Panc1 (cell line): ENCODE measurements at regions not wholly inside any gene's neighbourhood (a gene's known extent, or its start where the extent isn't known, plus 50 kb on each side); places are given as distances from the start of the nearest gene placed in this dataset.

Source experiments
- ATAC-seq: fragments of 200-7000 bp; cut with Tn5 transposase; 2 replicates; pipeline ENCODE4 v1.9.1; 2020; ENCODE audit warnings: mild to moderate bottlenecking, moderate library complexity
- BruUV-seq: library from RNA; stranded (reverse); fragments of 400-500 nt; replicated peaks from 2 replicates; lab custom pipeline; 2021; lab: Mats Ljungman, UMichigan
- CTCF ChIA-PET: fragments of 300-600 bp; sonication (Branson Sonifier 250); formaldehyde crosslinking; loops from one replicate; lab custom pipeline; 2022; ENCODE audit warnings: antibody characterized with exemption; lab: Charles Lee
- POLR2A ChIA-PET: fragments of 300-600 bp; sonication (Branson Sonifier 250); formaldehyde crosslinking; loops from one replicate; lab custom pipeline; 2022; ENCODE audit warnings: antibody characterized with exemption; lab: Charles Lee
- DNase-seq: peaks from one replicate; pipeline ENCODE4 v3.0.0-alpha.2; 2010; ENCODE audit warnings: low read depth, low spot score
- H3K27ac ChIP-seq: 2 replicates; pipeline ENCODE4 v1.5.1; 2011; ENCODE audit warnings: mild to moderate bottlenecking, low read length, inconsistent platforms
- H3K27me3 ChIP-seq: fragments of 200-500 bp; sonication (Bioruptor generic); 2 replicates; pipeline ENCODE4 v1.6.0; 2014; ENCODE audit warnings: low read length, inconsistent platforms; ENCODE audit not compliant: control insufficient read depth, insufficient read depth
- H3K36me3 ChIP-seq: fragments of 200-500 bp; sonication (Bioruptor generic); 2 replicates; pipeline ENCODE4 v1.5.1; 2014; ENCODE audit warnings: inconsistent platforms, mild to moderate bottlenecking, low read length, moderate library complexity; ENCODE audit not compliant: control insufficient read depth, insufficient read depth
- H3K4me1 ChIP-seq: 2 replicates; pipeline ENCODE4 v1.5.1; 2011; ENCODE audit warnings: inconsistent platforms, mild to moderate bottlenecking, low read length, moderate library complexity; ENCODE audit not compliant: control insufficient read depth, insufficient read depth
- H3K4me3 ChIP-seq, 2 experiments: 2 replicates each; pipeline ENCODE4 v1.5.1; 2011 to 2012; ENCODE audit warnings: low read depth in 2 of 2, low read length in 2 of 2, mild to moderate bottlenecking in 2 of 2, inconsistent platforms in 1 of 2, moderate library complexity in 1 of 2
- H3K9me3 ChIP-seq: fragments of 200-500 bp; sonication (Bioruptor generic); 2 replicates; pipeline ENCODE4 v1.5.1; 2014; ENCODE audit warnings: low read depth, mild to moderate bottlenecking, inconsistent platforms, low read length, moderate library complexity; ENCODE audit not compliant: control insufficient read depth, insufficient read depth
- CTCF ChIP-seq: fragments of 450-650 bp; IDR thresholded peaks from 2 replicates; pipeline ENCODE4 v1.5.1; 2017; ENCODE audit warnings: mild to moderate bottlenecking
- POLR2AphosphoS5 ChIP-seq: IDR thresholded peaks from 2 replicates; pipeline ENCODE4 v1.6.1; 2012; ENCODE audit warnings: mild to moderate bottlenecking, low read depth, low read length, moderate library complexity
- REST ChIP-seq, 2 experiments: IDR thresholded peaks; 2 replicates each; pipeline ENCODE4 v1.6.1; 2011 to 2012; ENCODE audit warnings: low read depth in 2 of 2, control low read depth in 1 of 2, low read length in 1 of 2, mild to moderate bottlenecking in 1 of 2, moderate library complexity in 1 of 2; ENCODE audit not compliant: insufficient read depth in 1 of 2
- SIN3A ChIP-seq: IDR thresholded peaks from 2 replicates; pipeline ENCODE4 v1.6.1; 2012; ENCODE audit warnings: low read depth, mild to moderate bottlenecking, low read length, moderate library complexity, borderline replicate concordance; ENCODE audit not compliant: insufficient read depth
- TCF7L2 ChIP-seq: IDR thresholded peaks from 2 replicates; pipeline ENCODE4 v1.6.1; 2011; ENCODE audit warnings: mild to moderate bottlenecking, low read depth, low read length, inconsistent platforms
- in situ Hi-C: cut with HindIII; loops from 2 replicates; pipeline ENCODE4 v1.10.0; 2016; ENCODE audit warnings: low sequenced_read_pairs, low pct_unique_long_range_greater_than_20kb
- intact Hi-C: fragments of 100-400 bp; cut with micrococcal nuclease; formaldehyde crosslinking; loops from one replicate; pipeline ENCODE4 v1.10.0; 2022; ENCODE audit not compliant: unreplicated experiment

- intact Hi-C loops = no loop called here
These were observed 503.4 kb downstream of the PLXNA4 start for GRCh38 chr7:132072873-132073272.

DNA sequence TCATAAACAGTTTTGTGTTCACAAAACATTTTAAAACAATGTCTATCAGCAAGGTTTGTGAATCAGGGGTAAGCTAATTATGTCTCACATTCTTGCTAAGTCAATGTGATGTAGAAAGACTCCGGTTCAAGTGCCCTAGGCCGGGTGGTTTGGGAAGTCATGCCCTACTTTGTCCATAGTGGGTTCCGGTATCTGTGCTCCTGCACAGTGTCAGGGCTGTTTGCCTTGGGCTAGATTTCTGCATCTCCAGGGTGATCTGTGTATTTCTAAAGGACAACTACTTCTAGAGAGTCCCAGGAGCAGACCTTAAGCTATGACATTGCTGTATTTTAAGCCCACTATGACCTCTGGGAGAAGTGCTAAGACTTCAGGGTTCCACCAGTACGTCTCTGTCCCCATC is 504.1 kb downstream of the PLXNA4 start:
- no peak overlapping the region for H3K27ac ChIP-seq
- H3K27me3 ChIP-seq = no peaks in the 10 kb centered on the region
- BruUV-seq = no TSS peak
- in situ Hi-C loops = no loop called here
- no peaks in the 10 kb centered on the region for H3K9me3 ChIP-seq
- POLR2A ChIA-PET = no interaction called here
- TF ChIP-seq SIN3A = no peak
- DNase-seq (no peak), ATAC-seq (0 out of 2 replicates have a peak, but pooled peaks have one; percentile 31)
- H3K4me1 ChIP-seq = no peaks in the 10 kb centered on the region
- H3K4me3 ChIP-seq = no peak overlapping the region
- CTCF ChIA-PET = no interaction called here
- intact Hi-C loops = no loop called here
- H3K36me3 ChIP-seq = no peaks in the 10 kb centered on the region

More at GRCh38 chr7:132072873-132073272, 503.4 kb downstream of the PLXNA4 start:
- ATAC-seq = no peak; the same call in 1 of the 2 replicates
- POLR2A ChIA-PET = no interaction called here
- Histone ChIP-seq H3K27ac (no peak overlapping the region), H3K27me3 (no peaks in the 10 kb centered on the region; the same call in 1 of the 2 replicates), H3K36me3 (no peaks in the 10 kb centered on the region), H3K9me3 (no peaks in the 10 kb centered on the region), H3K4me1 (no peaks in the 10 kb centered on the region), H3K4me3 (no peak overlapping the region)
- CTCF ChIA-PET = no interaction called here
- TF ChIP-seq POLR2AphosphoS5 = no peak
- no peak for TF ChIP-seq REST (IDR thresholded peaks at IDR 0.05; ENCODE audit: insufficient read depth in 1 of 2, low read depth in 2 of 2, low read length in 1 of 2)
- TF ChIP-seq TCF7L2 = no peak
- TF ChIP-seq SIN3A = no peak
- no peak for TF ChIP-seq CTCF
- no peak for DNase-seq
- no TSS peak for BruUV-seq
- in situ Hi-C loops = no loop called here

DNA sequence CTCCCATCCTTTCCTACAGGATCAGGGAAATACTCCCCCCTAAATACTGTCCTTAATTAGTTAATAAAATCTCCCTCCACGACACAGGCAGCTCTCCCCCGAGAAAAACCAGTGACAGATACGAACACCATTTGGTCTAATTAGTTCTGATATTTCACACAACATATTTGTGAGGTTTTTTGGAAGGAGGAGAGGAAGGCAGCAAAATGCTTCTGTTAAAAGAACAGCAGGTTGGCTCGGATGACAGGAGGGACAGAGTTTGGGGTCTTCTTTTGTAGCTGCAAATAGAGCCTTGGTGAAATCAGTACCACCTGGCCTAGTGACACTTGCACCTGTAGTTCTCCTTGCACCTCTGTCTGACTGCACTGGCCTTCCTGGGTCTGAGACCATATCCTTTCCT is 507.0 kb downstream of the PLXNA4 start:
- Histone ChIP-seq H3K36me3 (no peaks in the 10 kb centered on the region), H3K27ac (no peak overlapping the region), H3K27me3 (no peaks in the 10 kb centered on the region), H3K9me3 (no peaks in the 10 kb centered on the region), H3K4me1 (peaks cover 4% of the 10 kb centered on the region; the same call in 1 of the 2 replicates), H3K4me3 (no peak overlapping the region)
- ATAC-seq = no peak
- ChIA-PET CTCF (no interaction called here), POLR2A (no interaction called here)
- in situ Hi-C loops = no loop called here
- TF ChIP-seq REST (IDR thresholded peaks at IDR 0.05; ENCODE audit: insufficient read depth in 1 of 2, low read depth in 2 of 2, low read length in 1 of 2) = no peak
- no peak for TF ChIP-seq TCF7L2
- no peak for TF ChIP-seq POLR2AphosphoS5
- TF ChIP-seq CTCF = no peak
- no peak for TF ChIP-seq SIN3A
- no TSS peak for BruUV-seq
- DNase-seq = no peak
- intact Hi-C loops = no loop called here
